ENCODE measurements at regions not wholly inside any gene's neighbourhood (a gene's known extent, or its start where the extent isn't known, plus 50 kb on each side); places are given as distances from the start of the nearest gene placed in this dataset.

GRCh38 chr10:83205861-83206260 is 933.4 kb upstream of the GHITM start:
- no peak overlapping the region for H3K4me3 Mint-ChIP-seq (ENCODE audit: unreplicated experiment)
- H3K36me3 Mint-ChIP-seq (ENCODE audit: unreplicated experiment) = no peaks in the 10 kb centered on the region
- TF ChIP-seq CTCF (IDR thresholded peaks at IDR 0.05) = no peak
- H3K27ac Mint-ChIP-seq (ENCODE audit: unreplicated experiment) = no peak overlapping the region
- H3K27me3 Mint-ChIP-seq (ENCODE audit: unreplicated experiment) = peaks cover 4% of the 10 kb centered on the region
- H3K9me3 Mint-ChIP-seq (ENCODE audit: unreplicated experiment) = peaks cover 15% of the 10 kb centered on the region
- no peak for DNase-seq (ENCODE audit: extremely low spot score, unreplicated experiment)
- H3K4me1 Mint-ChIP-seq (ENCODE audit: unreplicated experiment) = no peaks in the 10 kb centered on the region

- no peak for DNase-seq (ENCODE audit: extremely low spot score, unreplicated experiment)
- H3K36me3 Mint-ChIP-seq (ENCODE audit: unreplicated experiment) = no peaks in the 10 kb centered on the region
- no peak for TF ChIP-seq CTCF (IDR thresholded peaks at IDR 0.05)
- no peaks in the 10 kb centered on the region for H3K9me3 Mint-ChIP-seq (ENCODE audit: unreplicated experiment)
- H3K4me1 Mint-ChIP-seq (ENCODE audit: unreplicated experiment) = no peaks in the 10 kb centered on the region
- H3K27ac Mint-ChIP-seq (ENCODE audit: unreplicated experiment) = no peak overlapping the region
- H3K27me3 Mint-ChIP-seq (ENCODE audit: unreplicated experiment) = peaks cover 4% of the 10 kb centered on the region
- no peak overlapping the region for H3K4me3 Mint-ChIP-seq (ENCODE audit: unreplicated experiment)
Measured at GRCh38 chr10:83212632-83213334, 926.5 kb upstream of the GHITM start.

- Mint-ChIP-seq H3K4me3 (ENCODE audit: unreplicated experiment) (no peak overlapping the region), H3K9me3 (ENCODE audit: unreplicated experiment) (no peaks in the 10 kb centered on the region), H3K4me1 (ENCODE audit: unreplicated experiment) (no peaks in the 10 kb centered on the region), H3K27ac (ENCODE audit: unreplicated experiment) (no peak overlapping the region), H3K27me3 (ENCODE audit: unreplicated experiment) (peaks cover 4% of the 10 kb centered on the region), H3K36me3 (ENCODE audit: unreplicated experiment) (no peaks in the 10 kb centered on the region)
- TF ChIP-seq CTCF (IDR thresholded peaks at IDR 0.05) = no peak
- no peak for DNase-seq (ENCODE audit: extremely low spot score, unreplicated experiment)
Measured at GRCh38 chr10:83214136-83214535, 925.2 kb upstream of the GHITM start.

- H3K9me3 Mint-ChIP-seq (ENCODE audit: unreplicated experiment) = no peaks in the 10 kb centered on the region
- no peak for TF ChIP-seq CTCF (IDR thresholded peaks at IDR 0.05)
- DNase-seq (ENCODE audit: extremely low spot score, unreplicated experiment) = no peak
- no peaks in the 10 kb centered on the region for H3K36me3 Mint-ChIP-seq (ENCODE audit: unreplicated experiment)
- H3K27me3 Mint-ChIP-seq (ENCODE audit: unreplicated experiment) = no peaks in the 10 kb centered on the region
- no peak overlapping the region for H3K4me3 Mint-ChIP-seq (ENCODE audit: unreplicated experiment)
- H3K4me1 Mint-ChIP-seq (ENCODE audit: unreplicated experiment) = no peaks in the 10 kb centered on the region
- no peak overlapping the region for H3K27ac Mint-ChIP-seq (ENCODE audit: unreplicated experiment)
Measured at GRCh38 chr10:83218205-83218604, 921.1 kb upstream of the GHITM start.

GRCh38 chr10:83222300-83222699 is 917.0 kb upstream of the GHITM start:
- DNase-seq (ENCODE audit: extremely low spot score, unreplicated experiment) = no peak
- H3K4me1 Mint-ChIP-seq (ENCODE audit: unreplicated experiment) = no peaks in the 10 kb centered on the region
- H3K9me3 Mint-ChIP-seq (ENCODE audit: unreplicated experiment) = no peaks in the 10 kb centered on the region
- no peak for TF ChIP-seq CTCF (IDR thresholded peaks at IDR 0.05)
- no peak overlapping the region for H3K4me3 Mint-ChIP-seq (ENCODE audit: unreplicated experiment)
- no peaks in the 10 kb centered on the region for H3K36me3 Mint-ChIP-seq (ENCODE audit: unreplicated experiment)
- H3K27ac Mint-ChIP-seq (ENCODE audit: unreplicated experiment) = no peak overlapping the region
- no peaks in the 10 kb centered on the region for H3K27me3 Mint-ChIP-seq (ENCODE audit: unreplicated experiment)

Measured in osteocyte (in vitro differentiated cells).